Head of caudate nucleus (tissue), 42 donors: ENCODE measurements at regions not wholly inside any gene's neighbourhood (a gene's known extent, or its start where the extent isn't known, plus 50 kb on each side); places are given as distances from the start of the nearest gene placed in this dataset.
"Not testable (repeated sequence)": the region's sequence is repeated elsewhere in the genome, so short reads cannot be mapped to it uniquely, and the experiment has no call there.

Experiments
- DNase-seq, 42 donors: peaks; one replicate each; pipeline versions ENCODE4 v3.0.0 to v3.0.0-alpha.2; 2020 to 2021; ENCODE audit warnings: mixed read lengths in 7 of 42
- intact Hi-C: fragments of 100-400 bp; cut with DNase I; formaldehyde crosslinking; loops from one replicate; pipeline ENCODE4 v1.15.0; 2022

GRCh38 chr7:3157566-3158287, 114.1 kb upstream of the CARD11 start:
- intact Hi-C loops: no loop called here
- DNase-seq: peak in 38 of 42 donors; percentile 5 to 81 (median 48)

GRCh38 chr7:3158341-3158760, 114.7 kb upstream of the CARD11 start:
- DNase-seq: no peak
- intact Hi-C loops: no loop called here

DNA sequence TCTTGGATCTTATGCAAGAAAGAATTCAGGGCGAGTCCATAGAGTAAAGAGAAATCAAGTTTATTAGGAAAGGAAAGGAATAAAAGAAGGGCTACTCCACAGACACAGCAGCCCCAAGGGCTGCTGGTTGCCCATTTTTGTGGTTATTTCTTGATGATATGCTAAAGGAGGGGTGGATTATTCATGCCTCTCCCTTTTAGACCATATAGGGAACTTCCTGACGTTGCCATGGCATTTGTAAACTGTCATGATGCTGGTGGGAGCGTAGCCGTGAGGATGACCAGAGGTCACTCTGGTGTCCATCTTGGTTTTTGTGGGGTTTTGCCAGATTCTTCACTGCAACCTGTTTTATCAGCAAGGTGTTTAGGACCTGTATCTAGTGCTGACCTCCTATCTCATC, 115.4 kb upstream of the CARD11 start:
- intact Hi-C loops: no loop called here
- no peak for DNase-seq

GRCh38 chr7:3159445-3159844, 115.8 kb upstream of the CARD11 start:
- no peak for DNase-seq
- intact Hi-C loops: no loop called here

GRCh38 chr7:3159926-3160325, 116.3 kb upstream of the CARD11 start:
- intact Hi-C loops, DNase-seq: not testable (repeated sequence)

DNA sequence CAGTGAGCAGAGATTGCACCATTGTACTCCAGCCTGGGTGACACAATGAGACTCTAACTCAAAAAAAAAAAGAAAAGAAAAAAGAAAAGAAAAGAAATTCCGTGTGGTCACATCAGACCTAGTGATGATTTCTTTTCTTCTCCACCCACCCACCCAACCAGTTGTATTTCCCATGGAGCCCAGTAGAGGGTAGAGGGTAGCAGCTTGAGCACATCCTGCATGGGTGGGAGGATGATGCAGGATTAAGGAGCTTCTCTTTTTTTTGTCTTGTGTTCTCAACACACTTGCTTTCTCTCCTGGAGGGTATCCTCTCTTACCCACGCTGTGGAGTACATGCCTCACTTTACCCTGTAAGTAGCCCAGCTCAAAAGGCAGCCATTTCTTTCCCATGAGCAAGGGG, 118.6 kb upstream of the CARD11 start:
- peak in 1 of 42 donors; percentile 7 for DNase-seq
- intact Hi-C loops: no loop called here

DNA sequence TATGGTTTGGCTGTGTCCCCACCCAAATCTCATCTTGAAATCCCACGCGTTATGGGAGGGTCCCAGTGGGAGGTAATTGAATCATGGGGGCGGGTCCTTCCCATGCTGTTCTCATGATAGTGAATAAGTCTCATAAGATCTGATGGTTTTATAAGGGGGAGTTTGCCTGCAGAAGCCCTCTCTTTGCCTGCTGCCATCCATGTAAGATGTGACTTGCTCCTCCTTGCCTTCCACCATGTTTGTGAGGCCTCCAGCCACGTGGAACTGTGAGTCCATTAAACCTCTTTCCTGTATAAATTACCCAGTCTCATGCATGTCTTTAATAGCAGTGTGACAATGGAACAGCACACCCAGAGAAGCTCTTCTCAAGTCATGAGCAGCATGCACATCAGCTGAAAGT, 119.1 kb upstream of the CARD11 start:
- DNase-seq, intact Hi-C loops: not testable (repeated sequence)

DNA sequence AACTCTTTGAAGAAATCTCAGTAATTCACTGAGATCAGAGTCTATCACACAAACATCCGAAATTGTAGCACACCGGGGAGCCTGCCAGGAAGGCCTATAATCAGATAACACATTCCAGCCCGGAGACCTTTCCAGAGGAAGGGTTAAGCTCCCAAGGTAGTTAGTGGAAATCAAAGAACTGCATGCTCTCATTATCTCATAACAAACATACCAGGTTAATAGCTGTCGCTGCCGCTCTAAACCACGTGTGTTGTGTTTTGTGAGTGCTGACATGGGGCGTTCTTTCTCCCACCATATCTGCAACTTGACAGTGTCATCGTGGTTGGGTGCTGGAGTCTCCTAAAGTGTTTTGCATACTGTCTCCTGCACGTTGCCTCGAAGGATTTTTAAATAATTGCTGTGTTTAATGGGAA, 120.7 kb upstream of the CARD11 start:
- intact Hi-C loops: no loop called here

DNA sequence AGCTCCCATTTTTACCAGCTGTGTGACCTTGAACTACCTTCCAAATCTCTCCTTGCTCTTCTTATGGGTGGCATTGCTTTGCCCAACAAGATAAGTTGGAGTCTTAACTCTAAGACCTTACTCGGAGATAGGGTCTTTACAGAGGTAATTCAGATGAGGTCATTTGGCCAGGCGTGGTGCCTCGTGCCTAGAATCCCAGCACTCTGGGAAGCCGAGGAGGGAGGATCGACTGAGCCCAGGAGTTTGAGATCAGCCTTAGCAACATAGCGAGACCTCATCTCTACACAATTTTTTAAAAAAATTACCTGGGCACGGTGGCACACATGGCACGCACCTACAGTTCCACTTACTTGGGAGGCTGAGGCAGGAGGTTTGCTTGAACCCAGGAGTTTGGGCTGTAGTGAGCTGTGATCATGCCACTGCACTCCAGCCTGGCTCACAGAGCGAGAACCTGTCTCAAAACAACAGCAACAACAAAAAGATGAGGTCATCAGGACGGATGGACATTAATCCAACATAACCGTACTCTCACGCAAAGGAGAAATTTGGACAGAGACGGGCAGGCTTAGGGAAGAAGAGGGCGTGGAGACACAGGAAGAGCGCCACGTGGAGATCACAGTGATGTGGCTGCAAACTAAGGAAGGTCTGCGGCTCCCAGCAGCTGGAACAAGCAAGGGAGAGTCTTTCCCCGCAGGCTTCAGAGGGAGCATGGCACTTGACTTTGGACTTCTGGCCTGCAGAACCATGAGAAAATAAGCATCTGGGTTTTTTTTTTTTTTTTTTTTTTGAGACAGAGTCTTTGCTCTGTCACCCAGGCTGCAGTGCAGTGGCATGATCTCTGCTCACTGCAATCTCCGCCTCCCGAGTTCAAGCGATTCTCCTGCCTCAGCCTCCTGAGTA, 122.3 kb upstream of the CARD11 start:
- DNase-seq: no peak
- intact Hi-C loops: no loop called here

More for the DNA sequence above, 120.7 kb upstream of the CARD11 start:
- DNase-seq: no peak

DNA sequence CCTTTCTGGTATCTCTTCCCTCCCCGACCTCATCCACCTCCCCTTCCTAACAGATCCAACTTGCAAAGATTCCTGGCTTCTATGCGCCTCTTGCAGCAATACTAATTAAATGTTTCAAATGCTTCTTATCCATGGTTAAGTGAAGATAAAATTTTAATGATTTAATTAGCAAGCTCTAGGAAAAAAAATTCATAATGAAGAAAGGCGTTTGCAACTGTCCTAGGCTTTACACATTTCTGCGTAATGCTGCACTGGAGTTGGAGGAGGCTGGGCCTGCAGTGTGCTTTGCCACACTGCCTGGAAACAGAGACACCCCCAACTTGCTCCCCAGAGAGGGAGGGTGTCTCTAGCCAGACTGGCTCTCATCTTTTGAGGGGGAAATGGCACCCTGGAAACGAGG, 123.9 kb upstream of the CARD11 start:
- intact Hi-C loops: no loop called here

GRCh38 chr7:3168370-3168769, 124.7 kb upstream of the CARD11 start:
- intact Hi-C loops: no loop called here
- no peak for DNase-seq

More for the DNA sequence above, 123.9 kb upstream of the CARD11 start:
- DNase-seq: no peak

GRCh38 chr7:3168869-3169268, 125.2 kb upstream of the CARD11 start:
- intact Hi-C loops: no loop called here

GRCh38 chr7:3172768-3173280, 128.2 kb upstream of the SDK1 start:
- intact Hi-C loops: no loop called here

More at GRCh38 chr7:3168869-3169268, 125.2 kb upstream of the CARD11 start:
- no peak for DNase-seq

DNA sequence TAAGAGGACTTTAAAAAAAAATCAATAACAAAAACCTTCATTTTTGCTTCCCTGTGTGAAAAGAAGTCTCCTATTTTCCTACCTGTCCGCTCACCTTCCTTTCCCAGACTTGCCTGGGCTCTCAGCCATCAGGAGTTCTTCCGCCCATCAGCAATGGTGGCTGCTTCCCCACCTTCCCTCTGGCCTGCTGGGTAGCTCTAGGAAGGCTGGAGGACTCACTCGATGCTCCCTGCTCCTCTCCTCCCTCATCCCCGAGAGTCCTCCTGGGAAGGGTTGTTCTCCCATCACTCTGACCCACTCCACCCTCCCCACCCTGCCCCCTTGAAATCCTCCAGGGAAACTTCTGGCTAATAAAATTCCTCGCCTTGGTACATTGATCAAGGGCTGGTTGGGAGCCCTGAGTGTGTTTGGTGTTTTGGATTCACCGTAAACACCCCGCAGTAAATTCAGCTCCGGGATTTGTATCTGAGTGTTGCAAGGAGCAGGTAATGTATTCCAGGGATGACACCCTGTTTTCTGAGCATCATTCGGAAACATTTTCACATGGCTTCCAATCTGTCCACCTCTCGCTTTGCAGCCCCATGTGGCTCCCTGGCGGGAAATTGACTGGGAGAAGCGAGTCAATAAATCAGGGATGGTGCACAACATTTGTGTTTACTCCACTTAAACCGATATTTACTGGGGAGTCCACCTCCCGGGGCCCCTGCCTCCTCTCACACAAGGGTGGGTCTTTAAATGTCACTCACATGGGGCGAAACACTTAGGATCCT, 126.4 kb upstream of the SDK1 start:
- DNase-seq: no peak
- intact Hi-C loops: no loop called here

More at GRCh38 chr7:3172768-3173280, 128.2 kb upstream of the SDK1 start:
- no peak for DNase-seq

DNA sequence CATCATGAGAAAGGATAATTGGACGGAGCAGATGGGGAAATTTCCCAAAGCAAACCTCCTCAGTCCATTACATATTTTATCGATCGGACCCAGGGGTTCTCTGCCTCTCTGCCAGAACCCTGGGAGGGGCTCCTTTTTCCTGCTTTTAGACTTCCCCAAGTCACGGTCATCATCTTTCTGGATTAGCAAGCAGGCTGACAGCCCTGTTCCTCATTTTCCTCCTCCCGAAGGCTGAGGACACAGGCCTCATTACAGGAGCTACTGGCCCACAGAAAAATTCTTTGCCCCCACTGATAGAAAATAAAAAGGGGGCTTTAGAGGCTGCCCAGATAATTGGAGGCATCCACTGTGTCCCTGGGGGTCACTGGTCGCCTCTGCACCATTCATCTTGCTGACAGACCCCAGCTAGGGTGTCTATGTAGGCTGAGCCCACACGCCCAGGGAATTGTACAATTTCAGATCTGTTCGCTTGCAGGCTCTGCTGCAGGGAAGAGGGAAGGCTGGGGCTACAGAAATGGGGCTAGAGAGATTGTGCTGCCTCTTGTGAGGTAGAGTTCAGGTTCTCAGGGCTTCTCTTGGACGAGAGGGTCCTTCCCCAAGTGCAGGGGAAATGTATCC, 125.7 kb upstream of the SDK1 start:
- no peak for DNase-seq
- intact Hi-C loops: no loop called here

- DNase-seq: no peak
- intact Hi-C loops: no loop called here
These were observed 124.7 kb upstream of the SDK1 start for GRCh38 chr7:3176112-3177000.

- no peak for DNase-seq
- intact Hi-C loops: no loop called here
These were observed 123.8 kb upstream of the SDK1 start for GRCh38 chr7:3177271-3177670.

- intact Hi-C loops: no loop called here
These were observed 121.6 kb upstream of the SDK1 start for GRCh38 chr7:3179456-3179855.

More at GRCh38 chr7:3179456-3179855, 121.6 kb upstream of the SDK1 start:
- DNase-seq: peak in 8 of 42 donors; percentile 4 to 44 (median 16)
